ENCODE measurements at regions not wholly inside any gene's neighbourhood (a gene's known extent, or its start where the extent isn't known, plus 50 kb on each side); places are given as distances from the start of the nearest gene placed in this dataset.

DNA sequence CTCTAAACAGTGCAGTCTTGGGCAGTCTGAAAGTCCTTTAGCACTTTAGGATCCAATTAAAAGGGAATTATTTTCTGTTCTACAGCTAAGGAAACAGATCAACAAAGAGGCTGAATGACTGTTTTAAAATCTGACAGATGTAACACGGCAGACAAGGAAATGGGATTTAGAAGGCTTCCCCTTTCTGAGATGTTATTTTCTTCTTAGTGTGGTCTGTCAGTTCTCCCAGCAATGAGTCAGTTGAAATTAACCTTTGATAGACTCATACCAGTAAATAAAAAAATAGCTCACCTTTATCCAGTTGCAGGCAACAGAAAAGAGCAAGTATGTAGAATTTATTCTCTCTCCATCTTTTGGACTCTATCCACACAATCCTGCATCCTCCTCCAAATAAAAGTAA, 98.1 kb downstream of the NEDD1 start:
- H3K27ac ChIP-seq (ENCODE audit: insufficient read depth in 1 of 2, low read depth in 1 of 2, low read length in 2 of 2, poor library complexity in 1 of 2, severe bottlenecking in 2 of 2): no peak overlapping the region
- no peaks in the 10 kb centered on the region for H3K36me3 ChIP-seq (ENCODE audit: control insufficient read depth in 4 of 4, insufficient read depth in 4 of 4, low read length in 3 of 4)
- peak in 2 of 3 donors; percentile 49 to 59 for DNase-seq
- H3K4me1 ChIP-seq (ENCODE audit: control extremely low read depth in 1 of 4, control insufficient read depth in 4 of 4, insufficient read depth in 4 of 4, low read length in 3 of 4): peaks cover 0 to 4% (median 0%) of the 10 kb centered on the region in 4 experiments
- POLR2A ChIA-PET: no interaction called here
- H3K4me3 ChIP-seq (ENCODE audit: control insufficient read depth in 1 of 7, extremely low read depth in 1 of 7, insufficient read depth in 4 of 7, low read depth in 2 of 7, low read length in 6 of 7): no peak overlapping the region
- no peaks in the 10 kb centered on the region for H3K27me3 ChIP-seq (replicated peaks in 2 of 5; ENCODE audit: control insufficient read depth in 4 of 5, insufficient read depth in 5 of 5, low read length in 4 of 5)
- CTCF ChIA-PET: interaction anchor here (1.2 kb wide), 1 partner anchor 19 kb away, joined by 3 read pairs; no protein-coding TSS in a partner anchor
- 0% methylated on average over 1 of the region's 1 CpG for WGBS (ENCODE audit: insufficient coverage)
- no peaks in the 10 kb centered on the region for H3K9me3 ChIP-seq (ENCODE audit: control extremely low read depth in 1 of 5, control insufficient read depth in 4 of 5, insufficient read depth in 2 of 5, low read depth in 1 of 5, low read length in 4 of 5)

GRCh38 chr12:97005646-97006045, 98.6 kb downstream of the NEDD1 start:
- Histone ChIP-seq H3K4me1 (ENCODE audit: control extremely low read depth in 1 of 4, control insufficient read depth in 4 of 4, insufficient read depth in 4 of 4, low read length in 3 of 4) (peaks cover 0 to 4% (median 0%) of the 10 kb centered on the region in 4 experiments), H3K4me3 (ENCODE audit: control insufficient read depth in 1 of 7, extremely low read depth in 1 of 7, insufficient read depth in 4 of 7, low read depth in 2 of 7, low read length in 6 of 7) (no peak overlapping the region), H3K27ac (ENCODE audit: insufficient read depth in 1 of 2, low read depth in 1 of 2, low read length in 2 of 2, poor library complexity in 1 of 2, severe bottlenecking in 2 of 2) (no peak overlapping the region), H3K36me3 (ENCODE audit: control insufficient read depth in 4 of 4, insufficient read depth in 4 of 4, low read length in 3 of 4) (no peaks in the 10 kb centered on the region), H3K9me3 (ENCODE audit: control extremely low read depth in 1 of 5, control insufficient read depth in 4 of 5, insufficient read depth in 2 of 5, low read depth in 1 of 5, low read length in 4 of 5) (no peaks in the 10 kb centered on the region), H3K27me3 (replicated peaks in 2 of 5; ENCODE audit: control insufficient read depth in 4 of 5, insufficient read depth in 5 of 5, low read length in 4 of 5) (no peaks in the 10 kb centered on the region)
- DNase-seq: no peak
- CTCF ChIA-PET: interaction anchor here (1.2 kb wide), 1 partner anchor 19 kb away, joined by 3 read pairs; no protein-coding TSS in a partner anchor
- POLR2A ChIA-PET: no interaction called here
- WGBS (ENCODE audit: insufficient coverage): 97% methylated on average over 3 of the region's 3 CpGs

DNA sequence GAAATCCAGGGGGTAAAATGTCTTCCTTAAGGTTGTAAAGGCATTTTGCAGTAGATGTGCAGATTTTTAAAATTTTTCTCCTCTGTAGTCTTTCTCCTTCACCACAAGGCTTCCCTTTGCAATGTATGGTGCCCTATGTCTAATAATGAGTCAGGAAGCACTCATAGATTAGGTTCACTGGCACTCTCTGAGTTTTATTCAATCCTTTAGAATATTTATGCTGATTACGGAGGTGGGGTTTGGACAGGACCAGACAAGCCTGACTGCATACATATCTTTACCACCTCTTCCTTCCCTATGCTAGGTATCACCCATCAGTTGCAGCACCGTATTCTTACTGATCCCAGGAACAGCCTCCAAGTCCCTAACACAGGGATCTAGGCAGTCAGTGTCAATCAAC, 99.5 kb downstream of the NEDD1 start:
- H3K36me3 ChIP-seq (ENCODE audit: control insufficient read depth in 4 of 4, insufficient read depth in 4 of 4, low read length in 3 of 4): no peaks in the 10 kb centered on the region
- ChIA-PET POLR2A (no interaction called here), CTCF (no interaction called here)
- no peak overlapping the region for H3K4me3 ChIP-seq (ENCODE audit: control insufficient read depth in 1 of 7, extremely low read depth in 1 of 7, insufficient read depth in 4 of 7, low read depth in 2 of 7, low read length in 6 of 7)
- H3K27ac ChIP-seq (ENCODE audit: insufficient read depth in 1 of 2, low read depth in 1 of 2, low read length in 2 of 2, poor library complexity in 1 of 2, severe bottlenecking in 2 of 2): no peak overlapping the region
- H3K27me3 ChIP-seq (replicated peaks in 2 of 5; ENCODE audit: control insufficient read depth in 4 of 5, insufficient read depth in 5 of 5, low read length in 4 of 5): no peaks in the 10 kb centered on the region
- H3K4me1 ChIP-seq (ENCODE audit: control extremely low read depth in 1 of 4, control insufficient read depth in 4 of 4, insufficient read depth in 4 of 4, low read length in 3 of 4): peaks cover 0 to 4% (median 0%) of the 10 kb centered on the region in 4 experiments
- H3K9me3 ChIP-seq (ENCODE audit: control extremely low read depth in 1 of 5, control insufficient read depth in 4 of 5, insufficient read depth in 2 of 5, low read depth in 1 of 5, low read length in 4 of 5): no peaks in the 10 kb centered on the region
- 94% methylated on average over 2 of the region's 2 CpGs for WGBS (ENCODE audit: insufficient coverage)
- no peak for DNase-seq

- Histone ChIP-seq H3K36me3 (ENCODE audit: control insufficient read depth in 4 of 4, insufficient read depth in 4 of 4, low read length in 3 of 4) (no peaks in the 10 kb centered on the region), H3K27me3 (replicated peaks in 2 of 5; ENCODE audit: control insufficient read depth in 4 of 5, insufficient read depth in 5 of 5, low read length in 4 of 5) (peaks cover 0 to 2% (median 0%) of the 10 kb centered on the region in 5 experiments), H3K4me1 (ENCODE audit: control extremely low read depth in 1 of 4, control insufficient read depth in 4 of 4, insufficient read depth in 4 of 4, low read length in 3 of 4) (no peaks in the 10 kb centered on the region), H3K9me3 (ENCODE audit: control extremely low read depth in 1 of 5, control insufficient read depth in 4 of 5, insufficient read depth in 2 of 5, low read depth in 1 of 5, low read length in 4 of 5) (peaks cover 0 to 4% (median 4%) of the 10 kb centered on the region in 5 experiments), H3K4me3 (ENCODE audit: control insufficient read depth in 1 of 7, extremely low read depth in 1 of 7, insufficient read depth in 4 of 7, low read depth in 2 of 7, low read length in 6 of 7) (no peak overlapping the region), H3K27ac (ENCODE audit: insufficient read depth in 1 of 2, low read depth in 1 of 2, low read length in 2 of 2, poor library complexity in 1 of 2, severe bottlenecking in 2 of 2) (no peak overlapping the region)
- ChIA-PET POLR2A (no interaction called here), CTCF (no interaction called here)
- DNase-seq: no peak
- no CpG with 5 or more reads among the region's 1 CpG for WGBS (ENCODE audit: insufficient coverage)
Observed at GRCh38 chr12:97016163-97016562, 109.1 kb downstream of the NEDD1 start.

- Histone ChIP-seq H3K27ac (ENCODE audit: insufficient read depth in 1 of 2, low read depth in 1 of 2, low read length in 2 of 2, poor library complexity in 1 of 2, severe bottlenecking in 2 of 2) (no peak overlapping the region), H3K27me3 (replicated peaks in 2 of 5; ENCODE audit: control insufficient read depth in 4 of 5, insufficient read depth in 5 of 5, low read length in 4 of 5) (no peaks in the 10 kb centered on the region), H3K36me3 (ENCODE audit: control insufficient read depth in 4 of 4, insufficient read depth in 4 of 4, low read length in 3 of 4) (no peaks in the 10 kb centered on the region), H3K4me1 (ENCODE audit: control extremely low read depth in 1 of 4, control insufficient read depth in 4 of 4, insufficient read depth in 4 of 4, low read length in 3 of 4) (no peaks in the 10 kb centered on the region), H3K4me3 (ENCODE audit: control insufficient read depth in 1 of 7, extremely low read depth in 1 of 7, insufficient read depth in 4 of 7, low read depth in 2 of 7, low read length in 6 of 7) (no peak overlapping the region), H3K9me3 (ENCODE audit: control extremely low read depth in 1 of 5, control insufficient read depth in 4 of 5, insufficient read depth in 2 of 5, low read depth in 1 of 5, low read length in 4 of 5) (peaks cover 0 to 4% (median 4%) of the 10 kb centered on the region in 5 experiments)
- no peak for DNase-seq
- no CpG with 5 or more reads among the region's 3 CpGs for WGBS (ENCODE audit: insufficient coverage)
- ChIA-PET POLR2A (no interaction called here), CTCF (no interaction called here)
Observed at GRCh38 chr12:97017213-97017612, 110.2 kb downstream of the NEDD1 start.

- Histone ChIP-seq H3K36me3 (ENCODE audit: control insufficient read depth in 4 of 4, insufficient read depth in 4 of 4, low read length in 3 of 4) (no peaks in the 10 kb centered on the region), H3K4me1 (ENCODE audit: control extremely low read depth in 1 of 4, control insufficient read depth in 4 of 4, insufficient read depth in 4 of 4, low read length in 3 of 4) (no peaks in the 10 kb centered on the region), H3K27ac (ENCODE audit: insufficient read depth in 1 of 2, low read depth in 1 of 2, low read length in 2 of 2, poor library complexity in 1 of 2, severe bottlenecking in 2 of 2) (no peak overlapping the region), H3K4me3 (ENCODE audit: control insufficient read depth in 1 of 7, extremely low read depth in 1 of 7, insufficient read depth in 4 of 7, low read depth in 2 of 7, low read length in 6 of 7) (no peak overlapping the region), H3K27me3 (replicated peaks in 2 of 5; ENCODE audit: control insufficient read depth in 4 of 5, insufficient read depth in 5 of 5, low read length in 4 of 5) (no peaks in the 10 kb centered on the region), H3K9me3 (ENCODE audit: control extremely low read depth in 1 of 5, control insufficient read depth in 4 of 5, insufficient read depth in 2 of 5, low read depth in 1 of 5, low read length in 4 of 5) (no peaks in the 10 kb centered on the region)
- ChIA-PET POLR2A (no interaction called here), CTCF (no interaction called here)
- WGBS (ENCODE audit: insufficient coverage): no CpG with 5 or more reads among the region's 4 CpGs
- DNase-seq: no peak
Observed at GRCh38 chr12:97022536-97023230, 115.6 kb downstream of the NEDD1 start.

GRCh38 chr12:97024393-97024792, 117.3 kb downstream of the NEDD1 start:
- CTCF ChIA-PET: no interaction called here
- DNase-seq: no peak
- WGBS (ENCODE audit: insufficient coverage): 76% methylated on average over 2 of the region's 2 CpGs
- H3K27me3 ChIP-seq (replicated peaks in 2 of 5; ENCODE audit: control insufficient read depth in 4 of 5, insufficient read depth in 5 of 5, low read length in 4 of 5): no peaks in the 10 kb centered on the region
- POLR2A ChIA-PET: no interaction called here
- H3K4me1 ChIP-seq (ENCODE audit: control extremely low read depth in 1 of 4, control insufficient read depth in 4 of 4, insufficient read depth in 4 of 4, low read length in 3 of 4): no peaks in the 10 kb centered on the region
- no peaks in the 10 kb centered on the region for H3K9me3 ChIP-seq (ENCODE audit: control extremely low read depth in 1 of 5, control insufficient read depth in 4 of 5, insufficient read depth in 2 of 5, low read depth in 1 of 5, low read length in 4 of 5)
- no peak overlapping the region for H3K4me3 ChIP-seq (ENCODE audit: control insufficient read depth in 1 of 7, extremely low read depth in 1 of 7, insufficient read depth in 4 of 7, low read depth in 2 of 7, low read length in 6 of 7)
- no peak overlapping the region for H3K27ac ChIP-seq (ENCODE audit: insufficient read depth in 1 of 2, low read depth in 1 of 2, low read length in 2 of 2, poor library complexity in 1 of 2, severe bottlenecking in 2 of 2)
- no peaks in the 10 kb centered on the region for H3K36me3 ChIP-seq (ENCODE audit: control insufficient read depth in 4 of 4, insufficient read depth in 4 of 4, low read length in 3 of 4)
